Stimulated activated naive B cell treated with anti-CD40 and anti-IgM and Interleukin-4, amounts not matched to agents 10 μg/mL and 1 μg/mL and 100 μg/mL, for 72 hours (primary cell): ENCODE measurements at regions not wholly inside any gene's neighbourhood (a gene's known extent, or its start where the extent isn't known, plus 50 kb on each side); places are given as distances from the start of the nearest gene placed in this dataset.

ENCODE experiments used
- ATAC-seq, 2 donors: fragments of 150-1000 bp; cut with Tn5 transposase; replicated peaks; 2 replicates each; pipeline ENCODE4 v1.10.0; 2021; ENCODE audit warnings: moderate library complexity in 1 of 2
- DNase-seq: peaks from one replicate; pipeline ENCODE4 v3.0.0; 2021
- H3K27ac Mint-ChIP-seq: one replicate; pipeline ENCODE4 v1.8.0; 2022; ENCODE audit warnings: mild to moderate bottlenecking, mixed read lengths
- H3K27me3 Mint-ChIP-seq, 2 donors: one replicate each; pipeline ENCODE4 v1.8.0; 2022; ENCODE audit warnings: mixed read lengths in 2 of 2
- H3K36me3 Mint-ChIP-seq, 2 donors: one replicate each; pipeline ENCODE4 v1.8.0; 2022; ENCODE audit warnings: mixed read lengths in 2 of 2, mild to moderate bottlenecking in 1 of 2
- H3K4me1 Mint-ChIP-seq, 2 donors: one replicate each; pipeline ENCODE4 v1.8.0; 2022; ENCODE audit warnings: mixed read lengths in 2 of 2, mild to moderate bottlenecking in 1 of 2
- H3K4me3 Mint-ChIP-seq, 2 donors: one replicate each; pipeline ENCODE4 v1.8.0; 2022; ENCODE audit warnings: mild to moderate bottlenecking in 2 of 2, mixed read lengths in 2 of 2, moderate library complexity in 1 of 2
- H3K9me3 Mint-ChIP-seq, 2 donors: one replicate each; pipeline ENCODE4 v1.8.0; 2022; ENCODE audit warnings: mixed read lengths in 2 of 2, mild to moderate bottlenecking in 1 of 2

DNA sequence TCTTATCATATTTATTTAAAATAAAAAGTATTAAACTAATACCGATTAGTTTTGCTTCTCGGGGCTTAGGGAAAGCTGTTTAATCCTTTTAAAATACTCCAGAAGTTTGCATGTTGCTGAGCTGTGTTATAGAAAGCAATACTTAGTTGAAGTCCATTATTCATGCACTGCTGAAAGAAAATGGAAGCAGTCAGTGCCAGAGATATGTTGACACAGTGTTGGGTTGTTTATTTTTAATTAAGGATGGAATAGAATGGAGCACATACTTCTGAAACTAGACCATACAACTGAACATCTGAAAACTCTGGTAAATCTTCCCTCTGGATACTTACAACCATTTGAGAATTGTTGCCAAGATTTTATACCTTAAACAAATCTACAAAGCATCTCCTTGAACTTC lies 282.7 kb upstream of the CCDC179 start:
- DNase-seq = no peak
- H3K27ac Mint-ChIP-seq = no peak overlapping the region
- no peaks in the 10 kb centered on the region for H3K36me3 Mint-ChIP-seq
- ATAC-seq = no peak
- H3K4me1 Mint-ChIP-seq = no peaks in the 10 kb centered on the region
- peaks cover 0 to 2% of the 10 kb centered on the region in 2 donors for H3K9me3 Mint-ChIP-seq
- H3K27me3 Mint-ChIP-seq = no peaks in the 10 kb centered on the region
- no peak overlapping the region for H3K4me3 Mint-ChIP-seq

DNA sequence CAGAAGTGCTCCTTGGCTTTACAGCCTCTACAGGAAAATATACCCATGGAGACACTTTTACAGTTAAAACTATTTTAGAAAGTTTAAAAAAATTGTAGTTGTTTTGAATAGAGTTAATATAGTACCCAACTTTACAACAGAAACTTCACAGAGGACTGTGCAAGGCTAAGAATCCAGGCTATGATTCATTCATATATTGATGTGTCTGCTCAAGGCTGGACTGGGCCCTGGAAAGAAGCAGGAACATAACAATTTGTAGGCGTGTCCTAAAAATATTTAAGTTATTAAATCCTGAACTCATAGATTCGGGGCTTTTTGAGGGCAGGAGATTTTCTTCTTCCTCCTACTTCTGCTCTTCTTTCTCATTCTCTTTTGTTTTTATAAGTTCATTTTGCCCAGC lies 291.5 kb upstream of the CCDC179 start:
- Mint-ChIP-seq H3K27me3 (no peaks in the 10 kb centered on the region), H3K4me3 (no peak overlapping the region), H3K36me3 (no peaks in the 10 kb centered on the region), H3K9me3 (no peaks in the 10 kb centered on the region), H3K4me1 (no peaks in the 10 kb centered on the region), H3K27ac (no peak overlapping the region)
- no peak for ATAC-seq
- DNase-seq = no peak

GRCh38 chr11:23155503-23155902 lies 295.2 kb upstream of the CCDC179 start:
- no peaks in the 10 kb centered on the region for H3K4me1 Mint-ChIP-seq
- H3K27ac Mint-ChIP-seq = no peak overlapping the region
- peaks cover 0 to 1% of the 10 kb centered on the region in 2 donors for H3K9me3 Mint-ChIP-seq
- ATAC-seq (no peak), DNase-seq (no peak)
- H3K4me3 Mint-ChIP-seq = no peak overlapping the region
- no peaks in the 10 kb centered on the region for H3K27me3 Mint-ChIP-seq
- no peaks in the 10 kb centered on the region for H3K36me3 Mint-ChIP-seq

DNA sequence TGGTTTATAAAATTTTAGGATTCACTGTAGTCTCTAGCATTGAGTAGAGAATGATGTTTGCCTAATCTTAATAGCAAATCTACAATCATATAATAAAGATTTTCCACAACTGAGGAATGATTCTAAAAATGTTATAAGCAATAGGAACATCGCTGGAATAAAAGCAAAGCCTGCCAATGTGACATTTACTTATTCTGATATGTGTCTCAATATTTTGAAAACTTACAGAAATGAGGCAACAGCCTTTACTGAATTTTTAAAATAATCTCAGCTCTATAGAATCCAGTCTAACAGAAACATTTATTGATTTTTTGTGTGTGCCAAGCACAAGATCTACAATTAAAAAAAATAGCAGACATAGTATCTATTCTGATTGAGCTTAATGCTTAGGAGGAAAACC lies 303.7 kb upstream of the CCDC179 start:
- H3K27me3 Mint-ChIP-seq = no peaks in the 10 kb centered on the region
- H3K4me3 Mint-ChIP-seq = no peak overlapping the region
- H3K9me3 Mint-ChIP-seq = peaks cover 0 to 3% of the 10 kb centered on the region in 2 donors
- H3K4me1 Mint-ChIP-seq = no peaks in the 10 kb centered on the region
- no peak for DNase-seq
- no peak overlapping the region for H3K27ac Mint-ChIP-seq
- H3K36me3 Mint-ChIP-seq = no peaks in the 10 kb centered on the region
- ATAC-seq = no peak

DNA sequence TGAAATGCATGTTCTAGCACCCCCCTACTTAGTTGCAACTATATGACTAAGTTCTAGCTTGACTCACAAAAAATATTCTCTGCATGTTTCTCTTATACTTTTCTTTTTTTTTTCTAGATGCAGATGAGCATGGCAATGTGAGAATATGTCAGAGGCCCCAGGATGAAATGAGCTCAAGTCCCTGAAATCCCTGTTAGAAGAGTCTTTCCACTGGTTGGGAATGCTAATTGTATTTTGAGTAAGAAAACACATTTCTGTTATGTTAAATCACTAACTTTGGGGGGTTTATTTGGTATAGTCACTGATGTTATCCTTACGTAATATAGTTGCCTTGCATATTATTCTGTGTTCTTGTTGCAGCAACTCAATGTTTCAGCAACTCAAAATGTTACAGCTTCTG lies 306.1 kb upstream of the CCDC179 start:
- H3K4me1 Mint-ChIP-seq = no peaks in the 10 kb centered on the region
- DNase-seq (no peak), ATAC-seq (no peak)
- H3K27me3 Mint-ChIP-seq = no peaks in the 10 kb centered on the region
- H3K9me3 Mint-ChIP-seq = peaks cover 0 to 2% of the 10 kb centered on the region in 2 donors
- H3K27ac Mint-ChIP-seq = no peak overlapping the region
- H3K36me3 Mint-ChIP-seq = no peaks in the 10 kb centered on the region
- no peak overlapping the region for H3K4me3 Mint-ChIP-seq

GRCh38 chr11:23179609-23180008 lies 319.3 kb upstream of the CCDC179 start:
- no peak overlapping the region for H3K4me3 Mint-ChIP-seq
- no peaks in the 10 kb centered on the region for H3K36me3 Mint-ChIP-seq
- peaks cover 0 to 4% of the 10 kb centered on the region in 2 donors for H3K9me3 Mint-ChIP-seq
- H3K27ac Mint-ChIP-seq = no peak overlapping the region
- ATAC-seq (no peak), DNase-seq (no peak)
- H3K27me3 Mint-ChIP-seq = no peaks in the 10 kb centered on the region
- H3K4me1 Mint-ChIP-seq = no peaks in the 10 kb centered on the region

GRCh38 chr11:23181022-23181807 lies 320.9 kb upstream of the CCDC179 start:
- DNase-seq = no peak
- H3K27ac Mint-ChIP-seq = no peak overlapping the region
- no peak for ATAC-seq
- H3K36me3 Mint-ChIP-seq = no peaks in the 10 kb centered on the region
- H3K27me3 Mint-ChIP-seq = no peaks in the 10 kb centered on the region
- no peak overlapping the region for H3K4me3 Mint-ChIP-seq
- no peaks in the 10 kb centered on the region for H3K4me1 Mint-ChIP-seq
- peaks cover 0 to 1% of the 10 kb centered on the region in 2 donors for H3K9me3 Mint-ChIP-seq

DNA sequence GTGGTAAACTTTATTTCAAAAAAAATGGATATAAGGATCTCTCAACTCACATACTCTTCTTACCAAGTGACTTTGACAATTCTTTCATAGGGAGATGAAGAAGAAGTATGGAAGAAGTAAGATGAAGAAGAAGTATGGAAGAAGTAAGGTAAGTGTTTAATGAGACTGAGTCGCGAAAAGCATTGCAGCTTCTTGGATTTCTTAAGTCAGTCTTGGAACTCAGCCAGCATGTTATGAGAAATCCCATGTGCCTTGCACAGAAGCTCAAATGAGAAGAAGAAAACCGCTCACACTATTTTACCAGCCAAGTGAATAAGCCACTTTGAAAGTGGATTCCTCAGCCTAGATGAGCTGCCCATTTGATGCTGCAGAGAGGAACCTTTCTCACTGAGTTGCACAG lies 332.0 kb upstream of the CCDC179 start:
- ATAC-seq = no peak

DNA sequence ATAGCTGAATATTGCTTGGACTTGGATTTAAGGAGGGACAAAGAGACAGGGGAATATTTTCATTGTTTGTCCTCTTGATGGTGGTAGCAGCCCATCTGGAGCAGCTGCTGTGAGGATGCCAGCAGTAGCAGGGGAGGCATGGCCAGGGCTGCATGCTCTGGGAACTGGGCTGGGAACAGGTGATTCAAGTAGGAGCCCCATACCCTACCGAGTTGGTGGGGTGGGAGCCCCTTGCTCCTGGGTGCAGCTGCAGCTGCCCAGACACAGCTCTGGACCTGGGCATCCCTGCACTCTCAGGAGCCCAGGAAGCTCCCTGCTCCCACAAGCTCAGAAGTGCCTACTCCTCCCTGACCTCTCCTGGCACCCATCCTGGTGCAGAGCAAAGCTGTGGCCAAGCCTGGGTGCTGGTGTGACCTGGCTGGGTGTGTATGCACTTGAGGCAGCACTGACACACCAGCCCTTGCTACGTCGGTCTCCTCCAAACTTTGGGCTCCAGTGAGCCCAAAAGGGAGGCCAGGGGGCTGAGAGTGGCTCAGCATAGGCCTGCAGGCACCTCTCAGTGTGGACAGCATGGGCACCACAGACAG lies 341.8 kb upstream of the CCDC179 start:
- no peak overlapping the region for H3K4me3 Mint-ChIP-seq
- H3K36me3 Mint-ChIP-seq = no peaks in the 10 kb centered on the region
- ATAC-seq = no peak
- no peaks in the 10 kb centered on the region for H3K27me3 Mint-ChIP-seq
- DNase-seq = no peak
- H3K9me3 Mint-ChIP-seq = peaks cover 10 to 16% of the 10 kb centered on the region in 2 donors
- no peaks in the 10 kb centered on the region for H3K4me1 Mint-ChIP-seq
- no peak overlapping the region for H3K27ac Mint-ChIP-seq

More for the DNA sequence above, 332.0 kb upstream of the CCDC179 start:
- Mint-ChIP-seq H3K9me3 (peaks cover 0 to 3% of the 10 kb centered on the region in 2 donors), H3K27me3 (no peaks in the 10 kb centered on the region), H3K27ac (no peak overlapping the region), H3K4me3 (no peak overlapping the region), H3K36me3 (no peaks in the 10 kb centered on the region), H3K4me1 (no peaks in the 10 kb centered on the region)
- DNase-seq = no peak

- H3K4me3 Mint-ChIP-seq = no peak overlapping the region
- DNase-seq (no peak), ATAC-seq (no peak)
- H3K9me3 Mint-ChIP-seq = peaks cover 10 to 16% of the 10 kb centered on the region in 2 donors
- no peaks in the 10 kb centered on the region for H3K27me3 Mint-ChIP-seq
- H3K36me3 Mint-ChIP-seq = no peaks in the 10 kb centered on the region
- no peak overlapping the region for H3K27ac Mint-ChIP-seq
- no peaks in the 10 kb centered on the region for H3K4me1 Mint-ChIP-seq
Observed at GRCh38 chr11:23202611-23203010, 342.3 kb upstream of the CCDC179 start.

- H3K36me3 Mint-ChIP-seq = no peaks in the 10 kb centered on the region
Observed at GRCh38 chr11:23205156-23205871, 345.0 kb upstream of the CCDC179 start.

GRCh38 chr11:23206741-23207336 lies 346.6 kb upstream of the CCDC179 start:
- Mint-ChIP-seq H3K27ac (no peak overlapping the region), H3K27me3 (no peaks in the 10 kb centered on the region), H3K4me3 (no peak overlapping the region), H3K9me3 (peaks cover 6% of the 10 kb centered on the region in 2 donors), H3K36me3 (no peaks in the 10 kb centered on the region), H3K4me1 (no peaks in the 10 kb centered on the region)
- ATAC-seq (no peak), DNase-seq (no peak)

More at GRCh38 chr11:23205156-23205871, 345.0 kb upstream of the CCDC179 start:
- Mint-ChIP-seq H3K4me1 (no peaks in the 10 kb centered on the region), H3K4me3 (no peak overlapping the region), H3K27ac (no peak overlapping the region), H3K9me3 (peaks cover 6 to 8% of the 10 kb centered on the region in 2 donors), H3K27me3 (no peaks in the 10 kb centered on the region)
- ATAC-seq (no peak), DNase-seq (no peak)

- Mint-ChIP-seq H3K27ac (no peak overlapping the region), H3K4me3 (no peak overlapping the region), H3K27me3 (no peaks in the 10 kb centered on the region), H3K36me3 (no peaks in the 10 kb centered on the region), H3K4me1 (no peaks in the 10 kb centered on the region), H3K9me3 (no peaks in the 10 kb centered on the region)
- ATAC-seq (no peak), DNase-seq (no peak)
Observed at GRCh38 chr11:23211221-23211620, 350.9 kb upstream of the CCDC179 start.

DNA sequence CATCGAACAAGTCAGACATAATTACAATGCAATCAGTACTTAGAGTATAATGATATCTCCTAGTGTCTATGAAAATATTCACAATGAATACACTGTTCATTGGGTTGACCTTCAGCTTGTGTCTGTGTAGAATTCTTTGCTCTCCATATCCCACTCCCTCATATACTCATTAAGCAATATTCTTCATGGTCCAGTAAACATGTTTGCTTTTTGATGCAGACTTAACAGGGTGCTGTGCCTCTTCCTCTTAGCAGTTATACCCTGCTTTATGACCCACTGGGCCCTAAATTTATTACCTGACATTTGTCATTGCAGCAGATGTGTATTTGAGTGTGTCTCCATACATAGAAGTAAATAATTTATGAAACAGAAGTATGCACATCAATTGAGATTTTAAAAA lies 352.5 kb upstream of the CCDC179 start:
- Mint-ChIP-seq H3K9me3 (peaks cover 0 to 6% of the 10 kb centered on the region in 2 donors), H3K4me3 (no peak overlapping the region), H3K27me3 (no peaks in the 10 kb centered on the region), H3K27ac (no peak overlapping the region), H3K36me3 (no peaks in the 10 kb centered on the region), H3K4me1 (no peaks in the 10 kb centered on the region)
- ATAC-seq (no peak), DNase-seq (no peak)
